A673 (cell line): ENCODE measurements at regions not wholly inside any gene's neighbourhood (a gene's known extent, or its start where the extent isn't known, plus 50 kb on each side); places are given as distances from the start of the nearest gene placed in this dataset.

ENCODE experiments used
- BruUV-seq: library from RNA; stranded (reverse); fragments of 400-500 nt; replicated peaks from 2 replicates; lab custom pipeline; 2021; lab: Mats Ljungman, UMichigan
- CTCF ChIA-PET: fragments of 300-600 bp; sonication (Branson Sonifier 250); formaldehyde crosslinking; loops from one replicate; lab custom pipeline; 2022; ENCODE audit warnings: antibody characterized with exemption; lab: Charles Lee
- POLR2A ChIA-PET: fragments of 300-600 bp; sonication (Branson Sonifier 250); formaldehyde crosslinking; loops from one replicate; lab custom pipeline; 2022; ENCODE audit warnings: antibody characterized with exemption; ENCODE audit not compliant: low non-redundant PET; lab: Charles Lee
- DNase-seq: peaks from one replicate; pipeline ENCODE4 v3.0.0-alpha.2; 2015; ENCODE audit warnings: low spot score
- H3K27ac ChIP-seq: fragments of 200-600 bp; sonication (generic); 2 replicates; pipeline ENCODE4 v1.5.1; 2016; ENCODE audit warnings: mixed run types, low read depth, mild to moderate bottlenecking, mixed read lengths, antibody characterized with exemption, low read length; ENCODE audit not compliant: poor library complexity, severe bottlenecking
- H3K27me3 ChIP-seq: fragments of 200-600 bp; sonication (generic); replicated peaks from 2 replicates; pipeline ENCODE4 v1.6.1; 2017; ENCODE audit warnings: mixed run types, low read depth, mild to moderate bottlenecking, mixed read lengths, antibody characterized with exemption, low read length; ENCODE audit not compliant: insufficient read depth, poor library complexity
- H3K36me3 ChIP-seq: fragments of 200-600 bp; sonication (generic); 2 replicates; pipeline ENCODE4 v1.6.1; 2016; ENCODE audit warnings: mixed run types, mild to moderate bottlenecking, mixed read lengths, antibody characterized with exemption, low read length; ENCODE audit not compliant: insufficient read depth, poor library complexity, severe bottlenecking
- H3K4me1 ChIP-seq: fragments of 200-600 bp; sonication (generic); 2 replicates; pipeline ENCODE4 v1.6.1; 2017; ENCODE audit warnings: mixed run types, mild to moderate bottlenecking, mixed read lengths, antibody characterized with exemption, low read length; ENCODE audit not compliant: insufficient read depth, poor library complexity, severe bottlenecking
- H3K4me3 ChIP-seq: fragments of 200-600 bp; sonication (generic); 2 replicates; pipeline ENCODE4 v1.5.1; 2016; ENCODE audit warnings: low read depth, mixed run types, mild to moderate bottlenecking, mixed read lengths, low read length; ENCODE audit not compliant: poor library complexity, severe bottlenecking
- H3K9me3 ChIP-seq: fragments of 200-600 bp; sonication (generic); 2 replicates; pipeline ENCODE4 v1.6.1; 2016; ENCODE audit warnings: mixed run types, low read depth, mild to moderate bottlenecking, mixed read lengths, antibody characterized with exemption, low read length; ENCODE audit not compliant: poor library complexity, severe bottlenecking
- EZH2 ChIP-seq: fragments of 200-600 bp; sonication (generic); IDR thresholded peaks from 2 replicates; pipeline ENCODE4 v1.6.1; 2017; ENCODE audit warnings: borderline replicate concordance, low read depth, mild to moderate bottlenecking, mixed read lengths, antibody characterized with exemption, low read length; ENCODE audit not compliant: poor library complexity, severe bottlenecking
- intact Hi-C: fragments of 100-400 bp; cut with micrococcal nuclease; formaldehyde crosslinking; loops from one replicate; pipeline ENCODE4 v1.10.0; 2022; ENCODE audit not compliant: unreplicated experiment
- TF ChIP-seq, protein P1 (sequence below): fragments of 300-800, 200-600 bp; sonication (generic); conservative IDR thresholded peaks from 2 replicates; pipeline ENCODE4 v1.5.1; 2017; ENCODE audit warnings: low read depth, mild to moderate bottlenecking, antibody characterized with exemption, low read length, moderate library complexity, mixed read lengths

GRCh38 chr20:51265361-51265760 lies 242.5 kb upstream of the KCNG1 start:
- no TSS peak for BruUV-seq
- TF ChIP-seq, protein P1, sequence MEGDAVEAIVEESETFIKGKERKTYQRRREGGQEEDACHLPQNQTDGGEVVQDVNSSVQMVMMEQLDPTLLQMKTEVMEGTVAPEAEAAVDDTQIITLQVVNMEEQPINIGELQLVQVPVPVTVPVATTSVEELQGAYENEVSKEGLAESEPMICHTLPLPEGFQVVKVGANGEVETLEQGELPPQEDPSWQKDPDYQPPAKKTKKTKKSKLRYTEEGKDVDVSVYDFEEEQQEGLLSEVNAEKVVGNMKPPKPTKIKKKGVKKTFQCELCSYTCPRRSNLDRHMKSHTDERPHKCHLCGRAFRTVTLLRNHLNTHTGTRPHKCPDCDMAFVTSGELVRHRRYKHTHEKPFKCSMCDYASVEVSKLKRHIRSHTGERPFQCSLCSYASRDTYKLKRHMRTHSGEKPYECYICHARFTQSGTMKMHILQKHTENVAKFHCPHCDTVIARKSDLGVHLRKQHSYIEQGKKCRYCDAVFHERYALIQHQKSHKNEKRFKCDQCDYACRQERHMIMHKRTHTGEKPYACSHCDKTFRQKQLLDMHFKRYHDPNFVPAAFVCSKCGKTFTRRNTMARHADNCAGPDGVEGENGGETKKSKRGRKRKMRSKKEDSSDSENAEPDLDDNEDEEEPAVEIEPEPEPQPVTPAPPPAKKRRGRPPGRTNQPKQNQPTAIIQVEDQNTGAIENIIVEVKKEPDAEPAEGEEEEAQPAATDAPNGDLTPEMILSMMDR, result no peak
- TF ChIP-seq EZH2, result no peak
- Histone ChIP-seq H3K36me3 (no peaks in the 10 kb centered on the region), H3K27ac (no peak overlapping the region), H3K9me3 (peaks cover 4% of the 10 kb centered on the region), H3K4me1 (no peaks in the 10 kb centered on the region), H3K27me3 (peaks cover 4% of the 10 kb centered on the region), H3K4me3 (no peak overlapping the region)
- intact Hi-C loops, result no loop called here
- ChIA-PET POLR2A (no interaction called here), CTCF (no interaction called here)
- peak; percentile 18 for DNase-seq

DNA sequence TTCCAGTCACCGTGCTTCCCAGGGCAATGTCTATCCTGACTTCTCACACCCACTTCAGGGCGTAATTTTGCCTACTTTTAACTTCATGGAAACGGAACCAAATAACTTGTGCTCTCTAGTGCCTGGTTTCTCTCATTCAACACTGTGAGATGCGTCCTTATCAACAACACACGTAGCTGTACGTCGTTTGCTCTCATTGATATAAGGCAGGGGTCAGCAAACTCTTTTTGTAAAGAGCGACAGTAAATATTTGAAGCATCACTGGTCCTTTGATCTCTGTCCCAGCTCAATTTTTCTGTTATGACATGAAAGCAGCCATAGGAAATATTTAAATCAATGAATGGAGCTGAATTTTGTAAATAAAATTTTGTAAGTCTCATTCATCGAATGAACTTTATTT lies 239.3 kb upstream of the KCNG1 start:
- DNase-seq, result no peak
- no peaks in the 10 kb centered on the region for H3K4me1 ChIP-seq
- BruUV-seq, result no TSS peak
- intact Hi-C loops, result no loop called here
- TF ChIP-seq EZH2, result no peak
- TF ChIP-seq, protein P1, result no peak
- H3K27me3 ChIP-seq, result peaks cover 4% of the 10 kb centered on the region
- H3K9me3 ChIP-seq, result peaks cover 4% of the 10 kb centered on the region
- ChIA-PET POLR2A (no interaction called here), CTCF (no interaction called here)
- H3K27ac ChIP-seq, result no peak overlapping the region
- no peaks in the 10 kb centered on the region for H3K36me3 ChIP-seq
- H3K4me3 ChIP-seq, result no peak overlapping the region

- CTCF ChIA-PET, result no interaction called here
- no peak for TF ChIP-seq EZH2
- TF ChIP-seq, protein P1, result no peak
Measured at GRCh38 chr20:51259455-51259854, 236.5 kb upstream of the KCNG1 start.

More at GRCh38 chr20:51259455-51259854, 236.5 kb upstream of the KCNG1 start:
- BruUV-seq, result no TSS peak
- Histone ChIP-seq H3K9me3 (no peaks in the 10 kb centered on the region), H3K36me3 (no peaks in the 10 kb centered on the region), H3K27ac (no peak overlapping the region), H3K4me3 (no peak overlapping the region), H3K4me1 (no peaks in the 10 kb centered on the region), H3K27me3 (peaks cover 4% of the 10 kb centered on the region)
- POLR2A ChIA-PET, result no interaction called here
- no peak for DNase-seq
- intact Hi-C loops, result no loop called here
